IMR-90 (cell line): ENCODE measurements at regions not wholly inside any gene's neighbourhood (a gene's known extent, or its start where the extent isn't known, plus 50 kb on each side); places are given as distances from the start of the nearest gene placed in this dataset.
A peak's percentile ranks its signal among the peaks of the same experiment; 100 is the strongest.

Experiments
- ATAC-seq: fragments of 200-7000 bp; cut with Tn5 transposase; 2 replicates; pipeline ENCODE4 v1.9.1; 2020; ENCODE audit warnings: low read depth, mild to moderate bottlenecking, moderate library complexity
- BruUV-seq: library from RNA; stranded (reverse); fragments of 400-500 nt; replicated peaks from 2 replicates; lab custom pipeline; 2021; lab: Mats Ljungman, UMichigan
- CTCF ChIA-PET: fragments of 300-600 bp; formaldehyde crosslinking; extraction: SDS; loops from one replicate; lab custom pipeline; 2021; ENCODE audit warnings: antibody characterized with exemption; lab: Yijun Ruan, JAX
- POLR2A ChIA-PET: fragments of 300-600 bp; sonication (Branson Sonifier 250); formaldehyde crosslinking; loops from one replicate; lab custom pipeline; 2022; ENCODE audit warnings: antibody characterized with exemption; ENCODE audit not compliant: unreplicated experiment; lab: Charles Lee
- DNase-seq: peaks from one replicate; pipeline ENCODE4 v3.0.0; 2013
- H2AFZ ChIP-seq: replicated peaks from 2 replicates; pipeline ENCODE3; 2013; ENCODE audit warnings: low read length, mild to moderate bottlenecking; ENCODE audit not compliant: poor library complexity
- H2AK5ac ChIP-seq: 2 replicates; pipeline ENCODE4 v1.6.1; 2013; ENCODE audit warnings: low read depth, low read length, inconsistent platforms
- H2AK9ac ChIP-seq: replicated peaks from 2 replicates; pipeline ENCODE3; 2013; ENCODE audit warnings: mild to moderate bottlenecking, low read depth, low read length, moderate library complexity; ENCODE audit not compliant: poor library complexity
- H2BK120ac ChIP-seq: 2 replicates; pipeline ENCODE4 v1.6.1; 2013; ENCODE audit warnings: low read depth, low read length, inconsistent platforms
- H2BK15ac ChIP-seq: 3 replicates; pipeline ENCODE4 v1.6.1; 2013; ENCODE audit warnings: low read depth, low read length, inconsistent platforms
- H2BK20ac ChIP-seq: 2 replicates; pipeline ENCODE4 v1.6.1; 2013; ENCODE audit warnings: low read depth, mild to moderate bottlenecking, inconsistent platforms, low read length, moderate library complexity
- H2BK5ac ChIP-seq: 2 replicates; pipeline ENCODE4 v1.6.1; 2013; ENCODE audit warnings: mild to moderate bottlenecking, low read depth, low read length, inconsistent platforms; ENCODE audit not compliant: poor library complexity, severe bottlenecking
- H3K14ac ChIP-seq: replicated peaks from 2 replicates; pipeline ENCODE4 v1.6.1; 2013; ENCODE audit warnings: low read depth, low read length, inconsistent platforms
- H3K18ac ChIP-seq: 2 replicates; pipeline ENCODE4 v1.6.1; 2013; ENCODE audit warnings: low read depth, low read length, control low read depth
- H3K23ac ChIP-seq: 2 replicates; pipeline ENCODE4 v1.6.1; 2013; ENCODE audit warnings: low read depth, low read length, inconsistent platforms
- H3K27ac ChIP-seq: 2 replicates; pipeline ENCODE4 v1.5.1; 2013; ENCODE audit warnings: mild to moderate bottlenecking, control low read depth, low read length; ENCODE audit not compliant: insufficient read depth
- H3K27me3 ChIP-seq: 2 replicates; pipeline ENCODE4 v1.6.1; 2013; ENCODE audit warnings: low read length; ENCODE audit not compliant: control insufficient read depth, insufficient read depth
- H3K36me3 ChIP-seq: 2 replicates; pipeline ENCODE4 v1.6.1; 2013; ENCODE audit warnings: low read length, mixed read lengths; ENCODE audit not compliant: control insufficient read depth, insufficient read depth
- H3K4ac ChIP-seq: 2 replicates; pipeline ENCODE4 v1.6.1; 2013; ENCODE audit warnings: low read depth, low read length, inconsistent platforms
- H3K4me1 ChIP-seq: 2 replicates; pipeline ENCODE4 v1.6.1; 2013; ENCODE audit warnings: low read length, mixed read lengths; ENCODE audit not compliant: control insufficient read depth, insufficient read depth
- H3K4me2 ChIP-seq: 2 replicates; pipeline ENCODE4 v1.6.1; 2013; ENCODE audit warnings: low read depth, mild to moderate bottlenecking, control low read depth, low read length, moderate library complexity
- H3K4me3 ChIP-seq: 2 replicates; pipeline ENCODE4 v1.5.1; 2013; ENCODE audit warnings: low read depth, mild to moderate bottlenecking, control low read depth, low read length, moderate library complexity; ENCODE audit not compliant: insufficient read depth
- H3K56ac ChIP-seq: 2 replicates; pipeline ENCODE4 v1.6.1; 2013; ENCODE audit warnings: low read length, inconsistent platforms; ENCODE audit not compliant: insufficient read depth; ENCODE audit errors: extremely low read depth
- H3K79me1 ChIP-seq, 2 experiments: 2 replicates each; pipeline ENCODE4 v1.6.1; 2013; ENCODE audit warnings: low read length in 2 of 2, inconsistent platforms in 1 of 2, low read depth in 1 of 2
- H3K9ac ChIP-seq: 2 replicates; pipeline ENCODE4 v1.6.1; 2013; ENCODE audit warnings: low read depth, low read length, control low read depth
- H3K9me1 ChIP-seq: 2 replicates; pipeline ENCODE4 v1.6.1; 2013; ENCODE audit warnings: low read length, inconsistent platforms; ENCODE audit not compliant: insufficient read depth
- H3K9me3 ChIP-seq: 2 replicates; pipeline ENCODE4 v1.6.1; 2013; ENCODE audit warnings: low read length; ENCODE audit not compliant: control insufficient read depth, insufficient read depth
- H4K20me1 ChIP-seq: 2 replicates; pipeline ENCODE4 v1.6.1; 2013; ENCODE audit warnings: low read length, inconsistent platforms; ENCODE audit not compliant: insufficient read depth
- H4K5ac ChIP-seq: 2 replicates; pipeline ENCODE4 v1.6.1; 2013; ENCODE audit warnings: mild to moderate bottlenecking, low read depth, low read length, control low read depth
- H4K8ac ChIP-seq, 2 experiments: 2 replicates each; pipeline ENCODE4 v1.6.1; 2013; ENCODE audit warnings: low read depth in 2 of 2, low read length in 2 of 2, control low read depth in 1 of 2, inconsistent platforms in 1 of 2
- H4K91ac ChIP-seq: 2 replicates; pipeline ENCODE4 v1.6.1; 2013; ENCODE audit warnings: low read depth, low read length, inconsistent platforms; ENCODE audit not compliant: insufficient read depth
- CHD1 ChIP-seq: IDR thresholded peaks from 2 replicates; pipeline ENCODE4 v1.6.1; 2012; ENCODE audit warnings: low read depth, low read length, improper control_type of control experiment
- WGBS, 2 experiments: methylation state at CpG; one replicate each; pipeline versions ENCODE4 v1.1.5 to v1.1.7; 2013; ENCODE audit warnings: missing lambda C conversion rate in 2 of 2; ENCODE audit not compliant: insufficient read length in 1 of 2; ENCODE audit errors: extremely low coverage in 2 of 2; 5-methylcytosine and 5-hydroxymethylcytosine counted together
- dilution Hi-C: fragments of 300-500 bp; cut with HindIII; formaldehyde crosslinking; loops from one replicate; pipeline ENCODE4 v1.14.3; 2018; ENCODE audit warnings: low sequenced_read_pairs; ENCODE audit not compliant: unreplicated experiment
- in situ Hi-C: fragments of 300-500 bp; cut with MboI; formaldehyde crosslinking; loops from 3 replicates; pipeline ENCODE4 v1.14.3; 2019; ENCODE audit warnings: low sequenced_read_pairs, inconsistent platforms, mixed read lengths
- intact Hi-C: fragments of 100-400 bp; cut with micrococcal nuclease; formaldehyde crosslinking; loops from 2 replicates; pipeline ENCODE4 v1.10.0; 2022

- Histone ChIP-seq H2BK5ac (no peak overlapping the region), H2BK120ac (no peak overlapping the region), H3K79me1 (no peaks in the 10 kb centered on the region), H3K27ac (no peak overlapping the region), H2AK9ac (no peak overlapping the region), H3K56ac (no peak overlapping the region), H3K4me3 (no peak overlapping the region), H4K8ac (no peak overlapping the region), H3K14ac (no peak overlapping the region), H2AK5ac (no peak overlapping the region), H2BK15ac (no peak overlapping the region), H3K9me1 (no peaks in the 10 kb centered on the region), H3K4me2 (peak overlapping the region; percentile 50; the same call in 1 of the 2 replicates), H2BK20ac (no peak overlapping the region), H4K20me1 (no peaks in the 10 kb centered on the region), H3K23ac (no peak overlapping the region), H3K27me3 (no peaks in the 10 kb centered on the region), H3K4ac (no peak overlapping the region), H3K4me1 (no peaks in the 10 kb centered on the region), H3K18ac (no peak overlapping the region), H3K9ac (no peak overlapping the region), H3K9me3 (peaks cover 2% of the 10 kb centered on the region; the same call in 1 of the 2 replicates), H4K91ac (no peak overlapping the region), H4K5ac (no peak overlapping the region), H3K36me3 (no peaks in the 10 kb centered on the region), H2AFZ (no peak overlapping the region)
- intact Hi-C loops (no loop called here), in situ Hi-C loops (no loop called here), dilution Hi-C loops (no loop called here)
- DNase-seq (no peak), ATAC-seq (no peak)
- CTCF ChIA-PET = interaction anchor here (1.1 kb wide), 1 partner anchor 10 kb away, joined by 4 read pairs; no protein-coding TSS in a partner anchor
- no TSS peak for BruUV-seq
- no peak for TF ChIP-seq CHD1
- WGBS, 2 experiments = no CpG with 5 or more reads among the region's 2 CpGs
- POLR2A ChIA-PET = no interaction called here
Observed at GRCh38 chr3:105987809-105988208, 119.0 kb upstream of the CBLB start.
